Neural progenitor cell (in vitro differentiated cells): ENCODE measurements at regions not wholly inside any gene's neighbourhood (a gene's known extent, or its start where the extent isn't known, plus 50 kb on each side); places are given as distances from the start of the nearest gene placed in this dataset.

Source experiments
- EZH2 ChIP-seq: fragments of 200-600 bp; sonication (generic); IDR thresholded peaks from 2 replicates; pipeline ENCODE4 v1.6.1; 2017; ENCODE audit warnings: antibody characterized with exemption, mild to moderate bottlenecking, moderate library complexity
- TF ChIP-seq, protein P1 (sequence below): fragments of 200-600 bp; sonication (generic); IDR thresholded peaks from 2 replicates; pipeline ENCODE4 v1.5.1; 2017; ENCODE audit warnings: antibody characterized with exemption, mild to moderate bottlenecking

DNA sequence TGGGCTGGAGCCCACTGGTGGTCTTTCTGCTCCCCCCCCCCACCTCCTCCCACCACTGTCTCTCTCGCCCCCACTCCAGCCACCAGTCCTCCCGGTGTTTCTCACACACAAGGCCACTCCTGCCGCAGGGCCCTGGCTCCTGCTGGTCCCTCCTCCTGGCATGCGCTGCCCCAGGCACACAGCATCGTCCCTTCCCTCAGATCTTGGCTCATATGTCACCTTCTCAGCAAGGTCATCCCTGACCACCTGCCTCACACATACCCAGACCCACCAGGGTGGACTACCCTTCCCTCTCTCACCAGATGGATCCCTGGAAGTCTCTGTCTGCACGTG lies 101.5 kb upstream of the IQSEC1 start:
- TF ChIP-seq, protein P1, sequence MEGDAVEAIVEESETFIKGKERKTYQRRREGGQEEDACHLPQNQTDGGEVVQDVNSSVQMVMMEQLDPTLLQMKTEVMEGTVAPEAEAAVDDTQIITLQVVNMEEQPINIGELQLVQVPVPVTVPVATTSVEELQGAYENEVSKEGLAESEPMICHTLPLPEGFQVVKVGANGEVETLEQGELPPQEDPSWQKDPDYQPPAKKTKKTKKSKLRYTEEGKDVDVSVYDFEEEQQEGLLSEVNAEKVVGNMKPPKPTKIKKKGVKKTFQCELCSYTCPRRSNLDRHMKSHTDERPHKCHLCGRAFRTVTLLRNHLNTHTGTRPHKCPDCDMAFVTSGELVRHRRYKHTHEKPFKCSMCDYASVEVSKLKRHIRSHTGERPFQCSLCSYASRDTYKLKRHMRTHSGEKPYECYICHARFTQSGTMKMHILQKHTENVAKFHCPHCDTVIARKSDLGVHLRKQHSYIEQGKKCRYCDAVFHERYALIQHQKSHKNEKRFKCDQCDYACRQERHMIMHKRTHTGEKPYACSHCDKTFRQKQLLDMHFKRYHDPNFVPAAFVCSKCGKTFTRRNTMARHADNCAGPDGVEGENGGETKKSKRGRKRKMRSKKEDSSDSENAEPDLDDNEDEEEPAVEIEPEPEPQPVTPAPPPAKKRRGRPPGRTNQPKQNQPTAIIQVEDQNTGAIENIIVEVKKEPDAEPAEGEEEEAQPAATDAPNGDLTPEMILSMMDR, result no peak
- TF ChIP-seq EZH2, result no peak
